Caco-2 (cell line): ENCODE measurements at regions not wholly inside any gene's neighbourhood (a gene's known extent, or its start where the extent isn't known, plus 50 kb on each side); places are given as distances from the start of the nearest gene placed in this dataset.
A peak's percentile ranks its signal among the peaks of the same experiment; 100 is the strongest.

ENCODE experiments used
- BruUV-seq: library from RNA; stranded (reverse); fragments of 400-500 nt; replicated peaks from 2 replicates; lab custom pipeline; 2021; lab: Mats Ljungman, UMichigan
- CTCF ChIA-PET: fragments of 300-600 bp; sonication (Branson Sonifier 250); formaldehyde crosslinking; loops from one replicate; lab custom pipeline; 2022; ENCODE audit warnings: antibody characterized with exemption; lab: Charles Lee
- POLR2A ChIA-PET: fragments of 300-600 bp; sonication (Branson Sonifier 250); formaldehyde crosslinking; loops from one replicate; lab custom pipeline; 2022; ENCODE audit warnings: antibody characterized with exemption; lab: Charles Lee
- DNase-seq, 2 experiments: peaks; one replicate each; pipeline versions ENCODE4 v3.0.0 to v3.0.0-alpha.2; 2020 to 2022
- H3K27me3 ChIP-seq: replicated peaks from 2 replicates; pipeline ENCODE4 v1.6.0; 2011; ENCODE audit warnings: low read length; ENCODE audit not compliant: control insufficient read depth, insufficient read depth
- H3K36me3 ChIP-seq: 2 replicates; pipeline ENCODE4 v1.5.1; 2011; ENCODE audit warnings: low read length; ENCODE audit not compliant: control insufficient read depth, insufficient read depth
- H3K4me1 ChIP-seq: fragments of 250-450 bp; sonication (Bioruptor Pico); 2 replicates; pipeline ENCODE4 v1.5.1; 2020; ENCODE audit warnings: mild to moderate bottlenecking
- H3K4me3 ChIP-seq: 2 replicates; pipeline ENCODE4 v1.5.1; 2011; ENCODE audit warnings: low read depth, mild to moderate bottlenecking, control low read depth, low read length
- H3K9me3 ChIP-seq: fragments of 250-450 bp; sonication (Bioruptor Pico); 2 replicates; pipeline ENCODE4 v1.5.1; 2020; ENCODE audit warnings: mild to moderate bottlenecking, moderate library complexity
- H3K27ac Mint-ChIP-seq: one replicate; pipeline ENCODE4 v1.8.0; 2022; ENCODE audit warnings: mixed read lengths; ENCODE audit not compliant: unreplicated experiment
- H3K27me3 Mint-ChIP-seq: one replicate; pipeline ENCODE4 v1.8.0; 2022; ENCODE audit warnings: mixed read lengths; ENCODE audit not compliant: insufficient read depth, unreplicated experiment
- H3K36me3 Mint-ChIP-seq: one replicate; pipeline ENCODE4 v1.8.0; 2022; ENCODE audit warnings: mild to moderate bottlenecking, mixed read lengths; ENCODE audit not compliant: insufficient read depth, unreplicated experiment
- H3K4me1 Mint-ChIP-seq: one replicate; pipeline ENCODE4 v1.8.0; 2022; ENCODE audit warnings: low read depth, mixed read lengths; ENCODE audit not compliant: unreplicated experiment
- H3K4me3 Mint-ChIP-seq: one replicate; pipeline ENCODE4 v1.8.0; 2022; ENCODE audit warnings: mild to moderate bottlenecking, moderate library complexity, mixed read lengths; ENCODE audit not compliant: unreplicated experiment
- H3K9me3 Mint-ChIP-seq: one replicate; pipeline ENCODE4 v1.8.0; 2022; ENCODE audit warnings: mixed read lengths; ENCODE audit not compliant: unreplicated experiment
- CTCF ChIP-seq, 2 experiments: fragments of 200-600 bp in 1 of 2; IDR thresholded peaks; 1 replicate in 1 of 2; 2 replicates in 1 of 2; pipeline versions ENCODE4 v1.5.1 to v1.8.0; 2011 to 2022; ENCODE audit warnings: antibody characterized with exemption in 1 of 2, control low read depth in 1 of 2, inconsistent platforms in 1 of 2, low read depth in 1 of 2, low read length in 1 of 2, mild to moderate bottlenecking in 1 of 2, moderate library complexity in 1 of 2; ENCODE audit not compliant: insufficient read depth in 1 of 2, severe bottlenecking in 1 of 2, unreplicated experiment in 1 of 2
- intact Hi-C: fragments of 100-400 bp; cut with micrococcal nuclease; formaldehyde crosslinking; loops from one replicate; pipeline ENCODE4 v1.10.0; 2022; ENCODE audit not compliant: unreplicated experiment

DNA sequence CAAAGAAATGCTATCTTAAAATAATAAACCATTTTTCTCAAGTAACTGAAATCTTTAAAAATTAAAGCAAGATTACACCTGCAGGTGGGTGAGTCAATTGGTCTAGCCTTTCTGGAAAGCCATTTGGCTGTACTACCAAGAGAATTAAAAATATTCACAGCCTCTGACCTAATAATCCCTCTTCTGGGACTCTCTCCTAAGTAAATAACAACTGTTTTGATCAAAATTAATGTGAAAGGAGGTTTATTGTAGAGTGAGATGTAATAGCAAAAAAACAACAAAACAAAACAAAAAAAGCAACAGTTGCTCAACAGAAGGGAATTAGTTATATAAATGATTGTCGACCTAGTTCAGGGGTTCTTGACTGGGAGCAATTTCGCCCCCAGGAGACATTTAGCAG is 89.0 kb downstream of the GEMIN8 start:
- Mint-ChIP-seq H3K27me3 (peaks cover 13% of the 10 kb centered on the region), H3K36me3 (no peaks in the 10 kb centered on the region), H3K4me3 (no peak overlapping the region), H3K9me3 (no peaks in the 10 kb centered on the region), H3K4me1 (no peaks in the 10 kb centered on the region), H3K27ac (no peak overlapping the region)
- Histone ChIP-seq H3K4me3 (no peak overlapping the region), H3K27me3 (no peaks in the 10 kb centered on the region), H3K9me3 (no peaks in the 10 kb centered on the region), H3K4me1 (no peaks in the 10 kb centered on the region), H3K36me3 (no peaks in the 10 kb centered on the region)
- BruUV-seq = no TSS peak
- ChIA-PET POLR2A (no interaction called here), CTCF (no interaction called here)
- no peak for DNase-seq
- TF ChIP-seq CTCF (IDR thresholded peaks at IDR 0.05; ENCODE audit: insufficient read depth in 1 of 2, low read depth in 1 of 2, low read length in 1 of 2, severe bottlenecking in 1 of 2, unreplicated experiment in 1 of 2) = no peak
- intact Hi-C loops = no loop called here

- intact Hi-C loops = loop anchor here (10.0 kb wide), 1 partner anchor 85 kb away; the partner anchor contains the start of gene GEMIN8
- H3K9me3 ChIP-seq = no peaks in the 10 kb centered on the region
- H3K27ac Mint-ChIP-seq = no peak overlapping the region
- peaks cover 13% of the 10 kb centered on the region for H3K27me3 Mint-ChIP-seq
- no TSS peak for BruUV-seq
- H3K9me3 Mint-ChIP-seq = no peaks in the 10 kb centered on the region
- H3K4me3 Mint-ChIP-seq = no peak overlapping the region
- no peaks in the 10 kb centered on the region for H3K4me1 ChIP-seq
- ChIA-PET POLR2A (no interaction called here), CTCF (no interaction called here)
- H3K27me3 ChIP-seq = no peaks in the 10 kb centered on the region
- DNase-seq = no peak
- no peak for TF ChIP-seq CTCF (IDR thresholded peaks at IDR 0.05; ENCODE audit: insufficient read depth in 1 of 2, low read depth in 1 of 2, low read length in 1 of 2, severe bottlenecking in 1 of 2, unreplicated experiment in 1 of 2)
- H3K36me3 ChIP-seq = no peaks in the 10 kb centered on the region
- H3K36me3 Mint-ChIP-seq = no peaks in the 10 kb centered on the region
- no peaks in the 10 kb centered on the region for H3K4me1 Mint-ChIP-seq
- no peak overlapping the region for H3K4me3 ChIP-seq
These were observed 89.7 kb downstream of the GEMIN8 start for GRCh38 chrX:13939741-13940597.

DNA sequence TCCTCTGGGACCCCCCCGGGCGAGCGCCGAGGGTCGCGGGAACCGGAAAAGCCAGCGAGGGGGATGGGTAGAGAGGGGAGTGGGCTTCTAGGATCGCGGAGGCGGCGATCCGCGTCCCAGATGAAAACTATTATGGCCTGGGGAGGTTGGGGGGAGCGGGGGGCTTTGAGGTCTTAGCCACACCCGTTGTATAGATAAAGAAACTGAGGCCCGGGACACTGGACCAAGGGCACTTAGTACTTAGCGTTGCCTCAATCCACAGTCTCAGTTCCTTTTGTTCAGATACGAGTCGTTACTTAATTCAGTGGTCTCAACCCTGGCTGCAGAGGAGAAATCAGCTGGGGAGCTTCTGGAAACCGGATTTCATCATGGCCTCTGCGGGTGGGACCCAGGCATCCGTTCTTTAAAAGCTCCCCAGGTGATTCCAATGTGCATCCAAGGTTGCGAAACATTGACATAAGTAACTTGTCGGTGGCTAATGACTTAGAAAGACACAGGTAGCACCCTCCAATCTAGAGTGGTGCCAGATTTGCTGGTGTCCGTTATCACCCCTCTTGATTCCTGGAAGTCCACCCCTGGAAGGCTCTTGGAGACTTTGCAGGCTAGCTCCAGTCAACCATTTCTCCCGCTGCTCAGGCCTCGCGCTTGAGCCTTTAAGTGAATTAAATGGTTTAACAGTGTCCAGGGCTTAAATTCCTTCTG is 90.7 kb downstream of the GEMIN8 start:
- Mint-ChIP-seq H3K4me1 (no peaks in the 10 kb centered on the region), H3K36me3 (no peaks in the 10 kb centered on the region), H3K27ac (no peak overlapping the region), H3K27me3 (peaks cover 15% of the 10 kb centered on the region), H3K4me3 (peak overlapping the region; percentile 27), H3K9me3 (no peaks in the 10 kb centered on the region)
- Histone ChIP-seq H3K9me3 (no peaks in the 10 kb centered on the region), H3K36me3 (no peaks in the 10 kb centered on the region), H3K4me1 (no peaks in the 10 kb centered on the region), H3K27me3 (no peaks in the 10 kb centered on the region), H3K4me3 (peak overlapping the region; percentile 38; the same call in 1 of the 2 replicates)
- DNase-seq = no peak
- intact Hi-C loops = loop anchor here (10.0 kb wide), 1 partner anchor 86 kb away; the partner anchor contains the start of gene GEMIN8
- ChIA-PET CTCF (no interaction called here), POLR2A (no interaction called here)
- no peak for TF ChIP-seq CTCF (IDR thresholded peaks at IDR 0.05; ENCODE audit: insufficient read depth in 1 of 2, low read depth in 1 of 2, low read length in 1 of 2, severe bottlenecking in 1 of 2, unreplicated experiment in 1 of 2)
- BruUV-seq = no TSS peak
